A549 (cell line): ENCODE measurements at regions not wholly inside any gene's neighbourhood (a gene's known extent, or its start where the extent isn't known, plus 50 kb on each side); places are given as distances from the start of the nearest gene placed in this dataset.
"Not testable (repeated sequence)": the region's sequence is repeated elsewhere in the genome, so short reads cannot be mapped to it uniquely, and the experiment has no call there.

Experiments
- BHLHE40 ChIP-seq: IDR thresholded peaks from 2 replicates; pipeline ENCODE4 v1.6.1; 2012; ENCODE audit warnings: low read depth, low read length, inconsistent platforms
- CEBPB ChIP-seq, 2 experiments: fragments of >200 bp in 1 of 2; sonication (Bioruptor Twin) in 1 of 2; formaldehyde crosslinking in 1 of 2; IDR thresholded peaks; 2 replicates each; pipeline ENCODE4 v1.6.1; 2012 to 2016
- CTCF ChIP-seq: fragments of >200 bp; sonication (Bioruptor Twin); formaldehyde crosslinking; IDR thresholded peaks from 3 replicates; pipeline ENCODE4 v1.5.1; 2016
- HOXA7 ChIP-seq: fragments of 250-450 bp; sonication (Bioruptor Pico); IDR thresholded peaks from 2 replicates; pipeline ENCODE4 v1.5.0; 2020; ENCODE audit warnings: mild to moderate bottlenecking, moderate library complexity
- JUN ChIP-seq, 2 experiments: fragments of >200 bp; sonication (Bioruptor Twin); formaldehyde crosslinking; IDR thresholded peaks; 2 replicates in 1 of 2; 3 replicates in 1 of 2; pipeline ENCODE4 v1.6.1; 2016 to 2017
- PBX3 ChIP-seq: IDR thresholded peaks from 2 replicates; pipeline ENCODE4 v1.6.1; 2012
- POLR2A ChIP-seq: IDR thresholded peaks from 2 replicates; pipeline ENCODE4 v1.6.1; 2012; ENCODE audit warnings: mild to moderate bottlenecking, low read length
- ZNF302 ChIP-seq: fragments of 250-450 bp; sonication (Bioruptor Pico); IDR thresholded peaks from 2 replicates; pipeline ENCODE4 v1.9.0; 2021; ENCODE audit warnings: inconsistent platforms, mild to moderate bottlenecking, moderate library complexity

- TF ChIP-seq CTCF; HOXA7; PBX3; JUN (IDR thresholded peaks at IDR 0.05); CEBPB (IDR thresholded peaks at IDR 0.05); POLR2A; BHLHE40; ZNF302 (CRISPR knock-in tag): not testable (repeated sequence)
These were observed 53.0 kb upstream of the ARL17B start for GRCh38 chr17:46414559-46414958.
